Fibroblast of mammary gland (primary cell): ENCODE measurements at regions not wholly inside any gene's neighbourhood (a gene's known extent, or its start where the extent isn't known, plus 50 kb on each side); places are given as distances from the start of the nearest gene placed in this dataset.

Experiments
- DNase-seq: peaks from one replicate; pipeline ENCODE4 v3.0.0-alpha.2; 2010; ENCODE audit warnings: low read depth
- H3K4me3 ChIP-seq: 2 replicates; pipeline ENCODE4 v1.5.1; 2011; ENCODE audit warnings: low read depth, mild to moderate bottlenecking, low read length, moderate library complexity; ENCODE audit not compliant: control insufficient read depth
- CTCF ChIP-seq: conservative IDR thresholded peaks from 2 replicates; pipeline ENCODE4 v1.5.1; 2011; ENCODE audit warnings: low read depth, low read length, inconsistent platforms; ENCODE audit not compliant: control insufficient read depth, insufficient read depth

GRCh38 chr13:97122381-97122996 is 99.6 kb upstream of the MBNL2 start:
- TF ChIP-seq CTCF, result no peak
- DNase-seq, result peak; percentile 76
- H3K4me3 ChIP-seq, result no peak overlapping the region

GRCh38 chr13:97124206-97124605 is 97.9 kb upstream of the MBNL2 start:
- no peak for TF ChIP-seq CTCF
- DNase-seq, result no peak
- no peak overlapping the region for H3K4me3 ChIP-seq

GRCh38 chr13:97124915-97125809 is 97.0 kb upstream of the MBNL2 start:
- peak; percentile 97 for DNase-seq
- TF ChIP-seq CTCF, result no peak
- H3K4me3 ChIP-seq, result no peak overlapping the region

- TF ChIP-seq CTCF, result no peak
- no peak overlapping the region for H3K4me3 ChIP-seq
- peak; percentile 75 for DNase-seq
These were observed 96.1 kb upstream of the MBNL2 start for GRCh38 chr13:97125810-97126738.

- no peak for TF ChIP-seq CTCF
- DNase-seq, result no peak
- H3K4me3 ChIP-seq, result no peak overlapping the region
These were observed 94.3 kb upstream of the MBNL2 start for GRCh38 chr13:97127842-97128241.

GRCh38 chr13:97130190-97130589 is 91.9 kb upstream of the MBNL2 start:
- no peak for TF ChIP-seq CTCF
- no peak overlapping the region for H3K4me3 ChIP-seq
- peak; percentile 76 for DNase-seq
